Mucosa of stomach (tissue), 1 donor: ENCODE measurements at regions not wholly inside any gene's neighbourhood (a gene's known extent, or its start where the extent isn't known, plus 50 kb on each side); places are given as distances from the start of the nearest gene placed in this dataset.

Source experiments
- H3K27me3 ChIP-seq: one replicate; pipeline ENCODE4 v1.7.0; 2013; ENCODE audit warnings: mild to moderate bottlenecking, low read length; ENCODE audit not compliant: control insufficient read depth, insufficient read depth
- H3K36me3 ChIP-seq: one replicate; pipeline ENCODE4 v1.7.0; 2013; ENCODE audit warnings: low read length; ENCODE audit not compliant: control insufficient read depth, insufficient read depth
- H3K4me1 ChIP-seq: one replicate; pipeline ENCODE4 v1.7.0; 2013; ENCODE audit warnings: mild to moderate bottlenecking, low read length; ENCODE audit not compliant: control insufficient read depth, insufficient read depth
- H3K4me3 ChIP-seq: one replicate; pipeline ENCODE4 v1.7.0; 2013; ENCODE audit warnings: low read length
- H3K9ac ChIP-seq: one replicate; pipeline ENCODE4 v1.7.0; 2013; ENCODE audit warnings: mild to moderate bottlenecking, low read length, moderate library complexity
- H3K9me3 ChIP-seq: one replicate; pipeline ENCODE4 v1.7.0; 2013; ENCODE audit warnings: mild to moderate bottlenecking, low read length, moderate library complexity; ENCODE audit not compliant: control insufficient read depth
- donor health status: Pancreatic carcinoma.

- H3K27me3 ChIP-seq, result no peaks in the 10 kb centered on the region
- no peaks in the 10 kb centered on the region for H3K36me3 ChIP-seq
- no peak overlapping the region for H3K9ac ChIP-seq
- no peaks in the 10 kb centered on the region for H3K9me3 ChIP-seq
- no peaks in the 10 kb centered on the region for H3K4me1 ChIP-seq
- no peak overlapping the region for H3K4me3 ChIP-seq
Measured at GRCh38 chr4:180086480-180087190, 2156.6 kb upstream of the TENM3 start.

- H3K9me3 ChIP-seq, result no peaks in the 10 kb centered on the region
- no peak overlapping the region for H3K9ac ChIP-seq
- H3K4me3 ChIP-seq, result no peak overlapping the region
- no peaks in the 10 kb centered on the region for H3K4me1 ChIP-seq
- H3K36me3 ChIP-seq, result no peaks in the 10 kb centered on the region
- no peaks in the 10 kb centered on the region for H3K27me3 ChIP-seq
Measured at GRCh38 chr4:180098586-180098985, 2144.6 kb upstream of the TENM3 start.

- no peaks in the 10 kb centered on the region for H3K36me3 ChIP-seq
- no peaks in the 10 kb centered on the region for H3K27me3 ChIP-seq
- no peak overlapping the region for H3K4me3 ChIP-seq
- H3K9me3 ChIP-seq, result no peaks in the 10 kb centered on the region
- H3K4me1 ChIP-seq, result no peaks in the 10 kb centered on the region
- no peak overlapping the region for H3K9ac ChIP-seq
Measured at GRCh38 chr4:180099957-180100356, 2143.2 kb upstream of the TENM3 start.

GRCh38 chr4:180100433-180101344 lies 2142.5 kb upstream of the TENM3 start:
- no peak overlapping the region for H3K9ac ChIP-seq
- no peaks in the 10 kb centered on the region for H3K27me3 ChIP-seq

GRCh38 chr4:180101348-180102083 lies 2141.7 kb upstream of the TENM3 start:
- no peak overlapping the region for H3K9ac ChIP-seq
- H3K9me3 ChIP-seq, result no peaks in the 10 kb centered on the region
- H3K4me3 ChIP-seq, result no peak overlapping the region
- no peaks in the 10 kb centered on the region for H3K36me3 ChIP-seq
- no peaks in the 10 kb centered on the region for H3K4me1 ChIP-seq
- no peaks in the 10 kb centered on the region for H3K27me3 ChIP-seq

More at GRCh38 chr4:180100433-180101344, 2142.5 kb upstream of the TENM3 start:
- Histone ChIP-seq H3K4me1 (no peaks in the 10 kb centered on the region), H3K9me3 (no peaks in the 10 kb centered on the region), H3K36me3 (no peaks in the 10 kb centered on the region), H3K4me3 (no peak overlapping the region)

- Histone ChIP-seq H3K4me3 (no peak overlapping the region), H3K27me3 (no peaks in the 10 kb centered on the region), H3K4me1 (no peaks in the 10 kb centered on the region), H3K36me3 (no peaks in the 10 kb centered on the region), H3K9me3 (no peaks in the 10 kb centered on the region), H3K9ac (no peak overlapping the region)
Measured at GRCh38 chr4:180103794-180104193, 2139.4 kb upstream of the TENM3 start.

GRCh38 chr4:180105362-180105761 lies 2137.8 kb upstream of the TENM3 start:
- Histone ChIP-seq H3K9me3 (no peaks in the 10 kb centered on the region), H3K36me3 (no peaks in the 10 kb centered on the region), H3K4me1 (no peaks in the 10 kb centered on the region), H3K9ac (no peak overlapping the region), H3K27me3 (no peaks in the 10 kb centered on the region), H3K4me3 (no peak overlapping the region)

- no peak overlapping the region for H3K4me3 ChIP-seq
- H3K9me3 ChIP-seq, result no peaks in the 10 kb centered on the region
- H3K4me1 ChIP-seq, result no peaks in the 10 kb centered on the region
- H3K9ac ChIP-seq, result no peak overlapping the region
- no peaks in the 10 kb centered on the region for H3K27me3 ChIP-seq
- no peaks in the 10 kb centered on the region for H3K36me3 ChIP-seq
Measured at GRCh38 chr4:180106122-180106521, 2137.1 kb upstream of the TENM3 start.

- Histone ChIP-seq H3K9ac (no peak overlapping the region), H3K27me3 (no peaks in the 10 kb centered on the region), H3K4me1 (no peaks in the 10 kb centered on the region), H3K9me3 (no peaks in the 10 kb centered on the region), H3K4me3 (no peak overlapping the region), H3K36me3 (no peaks in the 10 kb centered on the region)
Measured at GRCh38 chr4:180106997-180107396, 2136.2 kb upstream of the TENM3 start.

- no peaks in the 10 kb centered on the region for H3K36me3 ChIP-seq
- no peak overlapping the region for H3K4me3 ChIP-seq
- no peak overlapping the region for H3K9ac ChIP-seq
- no peaks in the 10 kb centered on the region for H3K27me3 ChIP-seq
- no peaks in the 10 kb centered on the region for H3K9me3 ChIP-seq
- H3K4me1 ChIP-seq, result no peaks in the 10 kb centered on the region
Measured at GRCh38 chr4:180116840-180117239, 2126.4 kb upstream of the TENM3 start.

- Histone ChIP-seq H3K36me3 (no peaks in the 10 kb centered on the region), H3K9ac (no peak overlapping the region), H3K4me1 (no peaks in the 10 kb centered on the region), H3K9me3 (no peaks in the 10 kb centered on the region), H3K4me3 (no peak overlapping the region), H3K27me3 (no peaks in the 10 kb centered on the region)
Measured at GRCh38 chr4:180120068-180120467, 2123.1 kb upstream of the TENM3 start.
